LNCaP clone FGC (cell line): ENCODE measurements at regions not wholly inside any gene's neighbourhood (a gene's known extent, or its start where the extent isn't known, plus 50 kb on each side); places are given as distances from the start of the nearest gene placed in this dataset.

Experiments
- DNase-seq: peaks from one replicate; pipeline ENCODE4 v3.0.0-alpha.2; 2011; ENCODE audit warnings: low read depth
- H3K4me3 ChIP-seq: 2 replicates; pipeline ENCODE4 v1.5.1; 2011; ENCODE audit warnings: mild to moderate bottlenecking, low read depth, low read length, control low read depth
- CTCF ChIP-seq: IDR thresholded peaks from 2 replicates; pipeline ENCODE4 v1.5.1; 2012; ENCODE audit warnings: mild to moderate bottlenecking; ENCODE audit not compliant: control insufficient read depth, insufficient read depth; ENCODE audit errors: extremely low read depth

GRCh38 chr6:130734161-130734560, 93.0 kb upstream of the SMLR1 start:
- H3K4me3 ChIP-seq: no peak overlapping the region
- no peak for TF ChIP-seq CTCF

GRCh38 chr6:130740308-130740707, 86.9 kb upstream of the SMLR1 start:
- TF ChIP-seq CTCF: no peak
- no peak for DNase-seq
- H3K4me3 ChIP-seq: no peak overlapping the region

More at GRCh38 chr6:130734161-130734560, 93.0 kb upstream of the SMLR1 start:
- DNase-seq: no peak

GRCh38 chr6:130742131-130742681, 85.0 kb upstream of the SMLR1 start:
- no peak for DNase-seq
- no peak overlapping the region for H3K4me3 ChIP-seq
- TF ChIP-seq CTCF: no peak

- DNase-seq: no peak
- no peak for TF ChIP-seq CTCF
- H3K4me3 ChIP-seq: no peak overlapping the region
Measured at GRCh38 chr6:130743175-130743574, 84.0 kb upstream of the SMLR1 start.

DNA sequence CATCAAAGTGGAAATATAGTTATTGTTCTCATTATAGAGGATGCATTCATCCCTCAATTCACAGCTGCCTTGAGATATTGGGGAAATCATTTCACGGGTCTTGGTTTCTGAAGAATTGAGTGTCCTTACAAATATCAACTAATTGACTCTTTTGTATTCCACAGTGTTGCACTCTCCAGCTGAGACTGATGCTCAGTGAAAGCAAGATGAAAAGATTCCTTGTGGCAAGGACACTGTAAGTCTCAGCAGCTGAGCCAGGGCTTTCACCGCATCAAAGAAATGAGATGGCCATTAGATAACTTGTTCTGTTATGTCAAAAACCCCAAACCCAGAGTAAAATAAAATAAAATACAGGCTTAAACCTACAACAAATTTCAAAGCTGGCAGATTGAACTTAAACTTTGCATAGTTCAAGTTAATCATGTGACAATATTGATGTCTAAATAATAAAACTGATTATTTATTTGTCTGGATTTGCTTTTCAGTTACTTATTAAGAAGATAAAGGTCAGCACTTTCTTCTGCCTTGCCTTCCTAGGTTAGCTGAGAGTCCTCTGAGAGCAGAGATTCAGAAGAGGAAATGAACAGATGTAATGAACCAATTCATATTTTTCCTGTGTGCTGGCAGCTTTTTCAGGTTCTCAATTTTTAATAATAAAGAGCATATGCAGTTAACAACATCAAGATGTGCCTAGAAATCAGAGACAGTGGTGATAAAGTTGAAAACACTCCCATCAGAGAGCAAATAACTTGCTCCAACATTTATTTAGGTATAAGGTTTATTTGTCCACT, 82.4 kb upstream of the SMLR1 start:
- DNase-seq: peak; percentile 69
- no peak overlapping the region for H3K4me3 ChIP-seq
- no peak for TF ChIP-seq CTCF

DNA sequence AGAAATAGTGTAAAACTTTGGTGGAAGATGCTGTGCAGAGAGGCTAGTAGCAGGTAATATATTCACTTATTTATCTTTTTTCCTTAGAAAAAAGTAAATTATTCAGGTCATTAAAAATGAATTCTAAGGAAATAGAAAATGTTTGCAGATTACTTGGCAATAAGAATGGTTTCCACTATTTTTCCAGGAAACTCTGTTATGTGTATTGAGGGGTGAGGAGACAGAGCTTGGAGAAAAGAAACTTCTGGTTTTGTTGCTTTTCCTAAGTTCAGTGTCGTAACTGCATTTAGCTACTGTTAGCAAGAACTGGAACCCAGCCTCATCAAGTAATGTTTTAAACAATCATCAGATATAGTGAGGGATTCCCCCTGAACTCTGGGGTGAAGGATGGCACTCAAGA, 79.2 kb upstream of the SMLR1 start:
- no peak for TF ChIP-seq CTCF
- DNase-seq: no peak

More for the DNA sequence above, 79.2 kb upstream of the SMLR1 start:
- H3K4me3 ChIP-seq: no peak overlapping the region
